ENCODE measurements at regions not wholly inside any gene's neighbourhood (a gene's known extent, or its start where the extent isn't known, plus 50 kb on each side); places are given as distances from the start of the nearest gene placed in this dataset.

GRCh38 chr7:67690700-67691099, 694.1 kb downstream of the TYW1 start:
- WGBS = 100% methylated on average over 1 of the region's 1 CpG
- H3K36me3 ChIP-seq (ENCODE audit: insufficient read depth, low read length) = no peaks in the 10 kb centered on the region
- no peaks in the 10 kb centered on the region for H3K9me3 ChIP-seq (ENCODE audit: insufficient read depth, low read depth, low read length)
- H3K9ac ChIP-seq (ENCODE audit: low read depth, low read length) = no peak overlapping the region
- H3K4me3 ChIP-seq (ENCODE audit: low read length) = no peak overlapping the region
- no peaks in the 10 kb centered on the region for H3K4me1 ChIP-seq (ENCODE audit: insufficient read depth, low read length)
- no peak overlapping the region for H3K27ac ChIP-seq (ENCODE audit: low read depth, low read length)
- H3K27me3 ChIP-seq (ENCODE audit: insufficient read depth, low read length) = no peaks in the 10 kb centered on the region

- Histone ChIP-seq H3K4me3 (ENCODE audit: low read length) (no peak overlapping the region), H3K27me3 (ENCODE audit: insufficient read depth, low read length) (no peaks in the 10 kb centered on the region), H3K36me3 (ENCODE audit: insufficient read depth, low read length) (no peaks in the 10 kb centered on the region), H3K9me3 (ENCODE audit: insufficient read depth, low read depth, low read length) (no peaks in the 10 kb centered on the region), H3K27ac (ENCODE audit: low read depth, low read length) (no peak overlapping the region), H3K4me1 (ENCODE audit: insufficient read depth, low read length) (no peaks in the 10 kb centered on the region; the same call in 1 of the 2 replicates), H3K9ac (ENCODE audit: low read depth, low read length) (no peak overlapping the region)
- 94% methylated on average over 4 of the region's 4 CpGs for WGBS
Observed at GRCh38 chr7:67692425-67692824, 695.8 kb downstream of the TYW1 start.

GRCh38 chr7:67696124-67696523, 699.5 kb downstream of the TYW1 start:
- no peaks in the 10 kb centered on the region; the same call in 1 of the 2 replicates for H3K4me1 ChIP-seq (ENCODE audit: insufficient read depth, low read length)
- no peaks in the 10 kb centered on the region for H3K9me3 ChIP-seq (ENCODE audit: insufficient read depth, low read depth, low read length)
- no peak overlapping the region for H3K27ac ChIP-seq (ENCODE audit: low read depth, low read length)
- no peaks in the 10 kb centered on the region for H3K36me3 ChIP-seq (ENCODE audit: insufficient read depth, low read length)
- WGBS = 93% methylated on average over 3 of the region's 5 CpGs
- H3K27me3 ChIP-seq (ENCODE audit: insufficient read depth, low read length) = no peaks in the 10 kb centered on the region
- no peak overlapping the region for H3K4me3 ChIP-seq (ENCODE audit: low read length)
- H3K9ac ChIP-seq (ENCODE audit: low read depth, low read length) = no peak overlapping the region

- Histone ChIP-seq H3K9me3 (ENCODE audit: insufficient read depth, low read depth, low read length) (no peaks in the 10 kb centered on the region), H3K4me3 (ENCODE audit: low read length) (no peak overlapping the region), H3K27me3 (ENCODE audit: insufficient read depth, low read length) (no peaks in the 10 kb centered on the region), H3K9ac (ENCODE audit: low read depth, low read length) (no peak overlapping the region), H3K36me3 (ENCODE audit: insufficient read depth, low read length) (no peaks in the 10 kb centered on the region), H3K27ac (ENCODE audit: low read depth, low read length) (no peak overlapping the region), H3K4me1 (ENCODE audit: insufficient read depth, low read length) (no peaks in the 10 kb centered on the region; the same call in 1 of the 2 replicates)
- WGBS = 82% methylated on average over 7 of the region's 7 CpGs
Observed at GRCh38 chr7:67696878-67697277, 700.2 kb downstream of the TYW1 start.

GRCh38 chr7:67698354-67698753, 701.7 kb downstream of the TYW1 start:
- no peak overlapping the region for H3K9ac ChIP-seq (ENCODE audit: low read depth, low read length)
- H3K27ac ChIP-seq (ENCODE audit: low read depth, low read length) = no peak overlapping the region
- WGBS = 76% methylated on average over 6 of the region's 6 CpGs

DNA sequence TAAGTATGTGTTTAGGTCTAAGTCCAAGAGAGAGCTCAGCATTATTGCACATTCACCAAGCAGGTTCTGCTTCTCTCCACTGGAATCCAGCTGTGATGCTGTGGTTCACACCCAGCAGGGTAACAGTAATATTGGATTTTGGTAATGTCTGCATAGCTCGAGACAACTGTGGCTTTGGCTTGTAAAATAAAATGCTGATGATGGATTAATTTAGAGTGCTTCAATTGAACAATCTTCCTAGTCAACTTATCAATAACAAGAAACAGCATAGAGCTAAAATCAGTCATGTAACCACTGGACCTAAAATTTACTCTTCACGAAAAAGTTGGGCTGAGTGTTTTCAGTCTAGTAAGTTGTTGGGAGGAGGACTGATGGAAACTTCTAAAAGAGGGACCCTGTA, 709.2 kb downstream of the TYW1 start:
- Histone ChIP-seq H3K27me3 (ENCODE audit: insufficient read depth, low read length) (no peaks in the 10 kb centered on the region), H3K9me3 (ENCODE audit: insufficient read depth, low read depth, low read length) (peaks cover 17% of the 10 kb centered on the region), H3K27ac (ENCODE audit: low read depth, low read length) (no peak overlapping the region), H3K4me1 (ENCODE audit: insufficient read depth, low read length) (no peaks in the 10 kb centered on the region), H3K4me3 (ENCODE audit: low read length) (no peak overlapping the region), H3K9ac (ENCODE audit: low read depth, low read length) (no peak overlapping the region), H3K36me3 (ENCODE audit: insufficient read depth, low read length) (no peaks in the 10 kb centered on the region)
- WGBS = 100% methylated on average over 2 of the region's 2 CpGs

More at GRCh38 chr7:67698354-67698753, 701.7 kb downstream of the TYW1 start:
- no peaks in the 10 kb centered on the region for H3K36me3 ChIP-seq (ENCODE audit: insufficient read depth, low read length)
- no peaks in the 10 kb centered on the region for H3K27me3 ChIP-seq (ENCODE audit: insufficient read depth, low read length)
- H3K9me3 ChIP-seq (ENCODE audit: insufficient read depth, low read depth, low read length) = peaks cover 2% of the 10 kb centered on the region; the same call in 1 of the 2 replicates
- H3K4me3 ChIP-seq (ENCODE audit: low read length) = no peak overlapping the region
- no peaks in the 10 kb centered on the region; the same call in 1 of the 2 replicates for H3K4me1 ChIP-seq (ENCODE audit: insufficient read depth, low read length)

DNA sequence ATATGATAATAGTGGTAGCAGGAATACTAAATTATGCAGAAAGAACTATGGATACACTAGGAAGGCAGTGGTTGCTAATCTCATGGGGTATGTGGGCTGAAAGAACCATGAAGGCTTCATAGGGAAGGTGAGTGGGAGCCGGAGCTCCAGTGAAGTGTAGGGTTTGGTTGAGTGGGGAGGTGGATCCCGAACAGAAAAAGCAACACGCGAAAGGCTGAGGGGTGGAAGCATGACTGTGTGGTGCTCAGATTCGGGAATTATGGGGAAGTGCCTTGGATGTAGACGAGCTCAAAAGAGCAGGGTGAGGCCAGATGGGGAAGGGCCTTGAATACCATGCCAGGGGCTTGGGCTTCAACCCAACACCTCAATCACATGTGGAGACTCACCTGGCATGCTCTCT, 715.1 kb downstream of the TYW1 start:
- Histone ChIP-seq H3K27ac (ENCODE audit: low read depth, low read length) (no peak overlapping the region), H3K4me1 (ENCODE audit: insufficient read depth, low read length) (no peaks in the 10 kb centered on the region), H3K9me3 (ENCODE audit: insufficient read depth, low read depth, low read length) (peaks cover 14% of the 10 kb centered on the region; the same call in 1 of the 2 replicates), H3K9ac (ENCODE audit: low read depth, low read length) (no peak overlapping the region), H3K27me3 (ENCODE audit: insufficient read depth, low read length) (no peaks in the 10 kb centered on the region), H3K36me3 (ENCODE audit: insufficient read depth, low read length) (no peaks in the 10 kb centered on the region), H3K4me3 (ENCODE audit: low read length) (no peak overlapping the region)
- WGBS = 88% methylated on average over 6 of the region's 6 CpGs

DNA sequence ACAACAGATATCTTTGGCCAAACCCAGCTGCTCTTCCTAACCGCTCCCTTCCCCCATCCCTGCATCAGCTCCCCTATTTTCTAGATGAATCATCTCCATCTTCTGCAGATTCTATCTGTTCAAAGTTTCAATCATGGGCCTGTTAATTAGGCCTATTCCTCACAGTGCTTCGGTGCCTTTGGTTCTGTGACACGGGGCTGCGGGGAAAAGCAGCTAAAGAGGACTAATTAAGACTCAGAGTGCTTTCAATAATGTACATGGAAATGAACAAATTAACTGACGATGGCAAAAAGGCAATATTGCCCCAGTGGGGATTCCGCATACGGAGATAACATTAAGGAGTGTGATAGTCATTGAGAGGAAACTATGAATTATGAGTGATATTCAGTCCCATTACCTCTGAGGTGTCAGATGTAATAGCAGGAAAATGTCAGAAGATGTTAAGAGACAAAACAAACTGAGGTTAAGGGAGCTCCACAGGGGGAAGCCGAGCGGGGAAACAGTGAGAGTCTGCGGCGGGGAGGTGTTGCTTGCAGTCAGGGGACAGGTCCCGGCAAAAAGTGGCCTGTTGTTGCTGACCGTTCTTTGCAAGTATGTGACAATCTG, 716.9 kb downstream of the TYW1 start:
- H3K36me3 ChIP-seq (ENCODE audit: insufficient read depth, low read length) = no peaks in the 10 kb centered on the region
- H3K9me3 ChIP-seq (ENCODE audit: insufficient read depth, low read depth, low read length) = peaks cover 12% of the 10 kb centered on the region; the same call in 1 of the 2 replicates
- H3K27me3 ChIP-seq (ENCODE audit: insufficient read depth, low read length) = no peaks in the 10 kb centered on the region
- no peak overlapping the region for H3K27ac ChIP-seq (ENCODE audit: low read depth, low read length)
- no peak overlapping the region for H3K9ac ChIP-seq (ENCODE audit: low read depth, low read length)
- WGBS = 80% methylated on average over 13 of the region's 13 CpGs
- H3K4me1 ChIP-seq (ENCODE audit: insufficient read depth, low read length) = no peaks in the 10 kb centered on the region
- H3K4me3 ChIP-seq (ENCODE audit: low read length) = no peak overlapping the region

DNA sequence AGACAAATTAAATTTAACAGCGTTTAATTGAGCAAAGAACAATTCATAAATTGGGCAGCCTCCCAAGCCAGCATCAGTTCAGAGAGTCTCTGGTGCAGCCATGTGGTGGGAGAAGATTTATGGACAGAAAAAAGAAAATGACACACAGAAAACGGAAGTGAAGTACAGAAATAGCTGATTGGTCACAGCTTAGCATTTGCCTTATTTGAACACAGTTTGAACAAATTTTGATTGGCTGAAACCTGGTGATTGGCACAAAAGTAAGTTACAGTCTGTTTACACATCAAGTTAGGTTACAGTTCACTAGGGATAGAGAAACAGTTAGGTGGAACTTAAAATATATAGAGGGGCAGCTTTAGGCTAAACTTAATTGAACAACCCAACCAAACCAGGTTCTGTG, 720.1 kb downstream of the TYW1 start:
- H3K27ac ChIP-seq (ENCODE audit: low read depth, low read length) = no peak overlapping the region

DNA sequence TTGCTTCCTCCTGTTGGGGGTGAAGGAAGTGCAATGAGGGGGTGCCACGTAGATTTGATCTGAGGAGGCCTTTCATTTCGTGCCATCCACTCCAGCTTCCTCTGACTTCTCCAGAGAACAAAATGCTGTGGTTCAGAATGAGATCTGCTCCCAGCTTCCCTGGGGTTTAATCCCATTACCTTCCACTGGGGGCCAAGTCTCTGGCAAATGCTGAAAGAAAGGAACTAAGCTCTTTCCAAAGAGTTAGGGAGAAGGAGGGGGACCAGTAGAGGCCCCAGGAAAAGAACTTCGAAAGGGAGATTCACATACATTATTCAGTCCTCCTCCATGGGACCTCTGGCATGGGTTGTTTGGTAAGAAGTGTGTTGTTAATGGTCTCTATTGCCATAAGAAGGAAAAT, 727.0 kb downstream of the TYW1 start:
- no peaks in the 10 kb centered on the region for H3K9me3 ChIP-seq (ENCODE audit: insufficient read depth, low read depth, low read length)
- peak overlapping the region; percentile 71; the same call in 1 of the 2 replicates for H3K27ac ChIP-seq (ENCODE audit: low read depth, low read length)
- no peaks in the 10 kb centered on the region for H3K27me3 ChIP-seq (ENCODE audit: insufficient read depth, low read length)
- 60% methylated on average over 2 of the region's 3 CpGs for WGBS
- no peak overlapping the region for H3K9ac ChIP-seq (ENCODE audit: low read depth, low read length)
- H3K36me3 ChIP-seq (ENCODE audit: insufficient read depth, low read length) = no peaks in the 10 kb centered on the region
- peaks cover 27% of the 10 kb centered on the region for H3K4me1 ChIP-seq (ENCODE audit: insufficient read depth, low read length)
- H3K4me3 ChIP-seq (ENCODE audit: low read length) = no peak overlapping the region

More for the DNA sequence above, 720.1 kb downstream of the TYW1 start:
- no peaks in the 10 kb centered on the region for H3K36me3 ChIP-seq (ENCODE audit: insufficient read depth, low read length)
- H3K9ac ChIP-seq (ENCODE audit: low read depth, low read length) = no peak overlapping the region
- no peaks in the 10 kb centered on the region for H3K4me1 ChIP-seq (ENCODE audit: insufficient read depth, low read length)
- WGBS = 95% methylated on average over 2 of the region's 2 CpGs
- no peak overlapping the region for H3K4me3 ChIP-seq (ENCODE audit: low read length)
- H3K27me3 ChIP-seq (ENCODE audit: insufficient read depth, low read length) = no peaks in the 10 kb centered on the region
- H3K9me3 ChIP-seq (ENCODE audit: insufficient read depth, low read depth, low read length) = no peaks in the 10 kb centered on the region

GRCh38 chr7:67724435-67724834, 727.8 kb downstream of the TYW1 start:
- H3K4me1 ChIP-seq (ENCODE audit: insufficient read depth, low read length) = peaks cover 27% of the 10 kb centered on the region
- H3K27me3 ChIP-seq (ENCODE audit: insufficient read depth, low read length) = no peaks in the 10 kb centered on the region
- no peak overlapping the region for H3K4me3 ChIP-seq (ENCODE audit: low read length)
- no peaks in the 10 kb centered on the region for H3K9me3 ChIP-seq (ENCODE audit: insufficient read depth, low read depth, low read length)
- H3K27ac ChIP-seq (ENCODE audit: low read depth, low read length) = peak overlapping the region; percentile 21; the same call in 1 of the 2 replicates
- no peaks in the 10 kb centered on the region for H3K36me3 ChIP-seq (ENCODE audit: insufficient read depth, low read length)
- H3K9ac ChIP-seq (ENCODE audit: low read depth, low read length) = no peak overlapping the region
- 52% methylated on average over 5 of the region's 5 CpGs for WGBS

GRCh38 chr7:67724955-67725354, 728.3 kb downstream of the TYW1 start:
- H3K27ac ChIP-seq (ENCODE audit: low read depth, low read length) = peak overlapping the region; percentile 21; the same call in 1 of the 2 replicates
- H3K36me3 ChIP-seq (ENCODE audit: insufficient read depth, low read length) = no peaks in the 10 kb centered on the region
- H3K4me1 ChIP-seq (ENCODE audit: insufficient read depth, low read length) = peaks cover 27% of the 10 kb centered on the region
- no peak overlapping the region for H3K9ac ChIP-seq (ENCODE audit: low read depth, low read length)
- H3K9me3 ChIP-seq (ENCODE audit: insufficient read depth, low read depth, low read length) = no peaks in the 10 kb centered on the region
- no peak overlapping the region for H3K4me3 ChIP-seq (ENCODE audit: low read length)
- WGBS = 73% methylated on average over 2 of the region's 2 CpGs
- H3K27me3 ChIP-seq (ENCODE audit: insufficient read depth, low read length) = no peaks in the 10 kb centered on the region
